ENCODE measurements at regions not wholly inside any gene's neighbourhood (a gene's known extent, or its start where the extent isn't known, plus 50 kb on each side); places are given as distances from the start of the nearest gene placed in this dataset.

GRCh38 chr1:4090976-4091660 lies 191.0 kb upstream of the C1orf174 start:
- DNase-seq: no peak

DNA sequence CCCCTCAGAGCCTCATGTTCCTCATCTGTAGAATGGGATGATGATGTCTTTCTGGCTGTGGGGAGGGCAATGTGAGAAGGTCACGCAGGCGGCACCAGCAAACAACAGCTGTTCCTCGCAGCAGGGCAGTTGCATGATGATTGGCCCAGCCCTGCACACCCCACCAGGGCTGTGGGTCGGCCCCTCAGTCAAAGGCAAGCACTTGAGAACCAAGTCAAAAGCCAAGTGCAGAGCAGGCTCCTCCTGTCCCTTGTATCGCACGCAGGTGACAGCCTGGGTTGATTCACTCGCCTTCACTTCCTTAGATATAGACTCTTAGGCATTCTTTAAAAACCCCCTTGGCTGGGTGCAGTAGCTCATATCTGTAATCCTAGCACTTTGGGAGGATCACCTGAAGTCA lies 191.9 kb upstream of the C1orf174 start:
- no peak for DNase-seq

DNA sequence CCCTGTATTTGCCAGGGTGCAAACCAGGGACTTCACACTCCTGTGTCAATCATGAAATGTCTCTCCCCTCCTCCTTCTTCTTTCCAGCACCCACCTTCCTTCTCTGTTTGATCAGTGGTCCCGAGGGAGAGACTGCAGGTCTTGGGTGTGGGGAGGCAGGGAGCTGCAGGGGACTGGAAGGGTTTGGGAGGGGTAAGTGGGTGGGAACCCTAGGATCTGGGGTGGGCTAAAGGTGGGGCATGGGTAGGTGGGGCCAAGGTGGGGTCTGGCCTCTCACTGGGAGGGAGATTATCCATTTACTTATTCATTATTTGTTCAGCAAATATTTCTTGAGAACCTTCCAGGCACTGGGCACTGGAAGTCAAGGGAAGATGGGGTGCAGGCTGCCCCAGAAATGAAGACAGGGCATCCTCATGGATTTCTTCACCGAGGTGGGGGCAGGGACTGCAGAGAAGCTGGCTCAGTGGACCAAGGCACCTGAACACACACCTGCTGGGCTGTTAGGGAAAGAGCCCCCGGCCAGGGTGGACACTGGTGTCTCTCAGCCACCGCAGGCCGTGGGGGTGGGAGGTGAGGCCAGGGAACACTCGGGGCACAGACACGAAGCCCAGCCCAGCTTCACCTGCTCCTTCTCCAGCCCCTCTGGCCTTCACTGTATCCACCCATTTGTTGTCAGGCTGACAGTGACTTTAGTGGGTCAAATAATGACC lies 193.9 kb upstream of the C1orf174 start:
- DNase-seq: no peak

- DNase-seq: no peak
Observed at GRCh38 chr1:4095433-4095971, 195.4 kb upstream of the C1orf174 start.

DNA sequence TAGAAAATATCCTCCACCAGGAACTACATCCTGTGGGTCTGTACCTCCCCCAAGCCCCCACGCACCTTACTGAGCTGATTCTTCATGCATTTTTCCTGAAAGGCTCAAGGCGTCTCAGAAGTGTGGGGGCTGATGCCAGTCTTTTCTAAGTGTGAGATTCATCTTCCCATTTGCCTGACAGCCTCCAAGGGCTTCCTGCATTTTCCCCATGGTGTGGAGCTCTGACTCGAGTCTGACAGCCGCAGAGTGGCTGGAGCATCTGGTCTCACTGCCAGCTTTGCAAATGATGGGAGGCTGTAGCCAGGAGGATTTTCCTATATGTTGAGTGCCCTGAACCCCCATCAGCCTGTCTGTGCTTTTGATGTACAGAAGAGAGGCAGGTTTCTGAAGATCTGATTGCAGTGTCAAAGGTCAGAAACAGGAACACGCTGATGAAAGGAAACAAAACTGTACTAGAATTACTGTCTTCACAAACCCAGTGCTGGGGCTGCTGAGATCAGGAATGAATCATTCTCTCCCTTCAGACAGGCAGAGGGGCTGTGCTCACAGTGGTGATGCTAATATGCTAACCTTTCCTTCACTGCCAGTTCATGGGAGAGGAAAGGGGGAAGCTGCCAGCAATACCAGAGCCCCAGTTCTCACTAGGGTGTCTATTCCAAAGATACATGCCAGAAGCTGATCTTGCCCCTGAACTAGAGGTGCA lies 201.5 kb upstream of the C1orf174 start:
- no peak for DNase-seq

DNA sequence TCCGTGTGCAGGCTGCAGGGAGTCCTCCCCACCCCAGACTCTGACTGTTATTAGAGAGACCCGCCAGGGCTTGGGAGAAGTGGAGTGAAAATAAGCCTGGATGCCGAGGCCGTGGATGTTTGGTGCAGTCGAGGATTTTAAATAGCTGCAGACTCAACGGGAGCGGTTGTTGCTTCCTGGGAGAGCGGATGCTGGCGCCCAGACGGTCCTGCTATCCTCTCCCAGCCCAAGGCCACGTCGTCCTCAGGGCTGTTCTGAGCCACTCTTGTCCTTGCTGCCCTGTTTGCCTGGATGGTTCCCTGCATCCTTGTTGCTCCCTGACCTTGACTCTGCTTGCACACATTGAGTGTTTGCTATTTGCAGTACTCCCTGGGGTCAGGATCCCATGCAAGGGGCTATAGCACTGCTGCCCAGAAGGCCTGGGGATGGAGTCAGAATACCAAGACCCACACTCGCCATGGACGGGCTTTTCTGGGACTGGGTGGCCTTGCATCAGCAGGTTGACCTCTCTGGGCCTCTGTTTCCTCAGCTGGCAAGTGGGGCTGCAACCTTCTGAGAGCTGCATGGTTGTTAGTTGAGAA lies 205.3 kb upstream of the C1orf174 start:
- no peak for DNase-seq

- DNase-seq: no peak
Observed at GRCh38 chr1:4106731-4107130, 206.7 kb upstream of the C1orf174 start.

- DNase-seq: no peak
Observed at GRCh38 chr1:4107291-4107690, 207.2 kb upstream of the C1orf174 start.

DNA sequence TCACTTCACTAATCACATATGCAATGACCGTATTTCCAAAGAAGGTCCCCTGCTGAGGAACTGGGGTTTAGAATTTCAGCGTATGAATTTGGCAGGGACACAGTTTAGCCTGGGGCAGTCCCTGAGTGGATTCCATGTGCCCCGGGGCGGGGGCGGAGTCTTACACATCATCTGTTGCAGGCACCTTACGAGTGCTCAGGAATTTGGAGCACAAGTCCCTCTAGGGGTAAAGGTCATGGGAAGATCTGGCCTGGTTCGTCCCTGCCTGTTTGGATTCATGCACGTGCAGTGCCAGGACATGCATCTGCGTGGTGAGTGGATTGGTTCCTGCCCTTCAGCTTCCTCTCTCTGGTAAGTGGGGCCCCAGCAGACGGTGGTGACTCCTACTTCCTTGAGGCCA lies 208.3 kb upstream of the C1orf174 start:
- no peak for DNase-seq

- no peak for DNase-seq
Observed at GRCh38 chr1:4108758-4109627, 208.9 kb upstream of the C1orf174 start.

GRCh38 chr1:4109628-4109940 lies 209.5 kb upstream of the C1orf174 start:
- DNase-seq: no peak

- no peak for DNase-seq
Observed at GRCh38 chr1:4110888-4111287, 210.8 kb upstream of the C1orf174 start.

DNA sequence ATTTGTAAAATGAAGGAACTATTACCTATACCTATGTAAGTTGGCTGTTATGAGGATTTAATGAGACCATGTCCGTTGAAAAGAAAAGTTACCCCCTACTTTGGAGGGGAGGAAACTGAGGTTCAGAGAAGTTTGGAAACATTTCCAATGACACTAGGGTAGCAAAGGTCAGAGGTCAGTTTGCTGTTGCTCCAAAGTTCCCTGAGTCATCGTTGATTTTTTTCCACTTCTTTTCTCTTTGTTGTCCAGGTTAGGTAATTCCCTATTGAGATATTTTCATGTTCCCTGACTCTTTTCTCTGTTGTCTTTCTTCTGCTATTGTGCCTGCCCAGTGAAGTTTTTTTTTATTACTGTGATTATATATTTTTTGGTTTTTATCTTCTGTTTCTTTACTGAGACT lies 213.8 kb upstream of the C1orf174 start:
- no peak for DNase-seq

DNA sequence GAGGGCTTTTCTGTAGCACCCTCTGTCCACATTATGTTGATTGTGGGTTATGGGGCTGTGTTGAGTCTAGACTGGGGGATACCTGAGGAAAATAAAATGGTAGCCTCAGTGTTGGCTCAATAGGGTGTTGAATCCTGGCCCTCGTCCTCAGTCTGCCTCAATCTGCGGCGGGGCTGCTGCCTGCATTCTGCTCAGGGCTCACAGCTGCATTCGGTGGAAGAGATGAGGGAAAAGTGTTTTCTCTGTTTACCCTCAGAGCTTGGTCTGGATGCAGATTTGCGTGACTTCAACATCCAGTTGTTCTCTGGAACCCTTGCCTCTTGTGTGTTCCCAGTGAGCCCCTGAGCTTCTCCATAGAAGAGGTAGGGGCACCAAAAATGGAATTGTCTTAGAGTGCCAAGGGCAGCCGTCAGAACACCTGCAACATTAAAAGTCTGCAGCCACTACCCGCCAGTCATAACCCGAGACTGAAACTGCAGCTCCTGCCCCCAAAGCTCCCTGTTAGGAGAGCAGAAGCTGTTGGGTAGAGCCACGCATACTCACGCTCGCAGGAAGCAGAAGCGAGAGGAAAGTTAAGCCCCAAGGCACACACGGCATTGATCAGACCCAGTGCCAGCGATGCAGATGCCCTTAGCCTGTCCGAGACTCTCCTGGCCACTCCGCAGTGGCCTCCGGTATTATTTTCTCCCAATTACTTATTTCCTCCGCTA lies 215.3 kb upstream of the C1orf174 start:
- no peak for DNase-seq

GRCh38 chr1:4117196-4117595 lies 217.1 kb upstream of the C1orf174 start:
- DNase-seq: no peak

- DNase-seq: no peak
Observed at GRCh38 chr1:4118746-4119515, 218.9 kb upstream of the C1orf174 start.

GRCh38 chr1:4119516-4120220 lies 219.6 kb upstream of the C1orf174 start:
- no peak for DNase-seq

GRCh38 chr1:4120557-4121292 lies 220.7 kb upstream of the C1orf174 start:
- no peak for DNase-seq

- DNase-seq: no peak
Observed at GRCh38 chr1:4121293-4121684, 221.2 kb upstream of the C1orf174 start.
